SH-SY5Y (cell line): ENCODE measurements at regions not wholly inside any gene's neighbourhood (a gene's known extent, or its start where the extent isn't known, plus 50 kb on each side); places are given as distances from the start of the nearest gene placed in this dataset.

Experiments
- GATA2 ChIP-seq: IDR thresholded peaks from 2 replicates; pipeline ENCODE4 v1.6.1; 2011; ENCODE audit warnings: mild to moderate bottlenecking, low read depth, low read length
- GATA3 ChIP-seq: IDR thresholded peaks from 2 replicates; pipeline ENCODE4 v1.6.1; 2011; ENCODE audit warnings: low read depth, mild to moderate bottlenecking, low read length, moderate library complexity

GRCh38 chr18:78812067-78812466 lies 167.6 kb upstream of the SALL3 start:
- TF ChIP-seq GATA2 (no peak), GATA3 (no peak)

- TF ChIP-seq GATA3 (no peak), GATA2 (no peak)
These were observed 166.5 kb upstream of the SALL3 start for GRCh38 chr18:78813156-78813555.

GRCh38 chr18:78813936-78814710 lies 165.5 kb upstream of the SALL3 start:
- TF ChIP-seq GATA3 (no peak), GATA2 (no peak)

GRCh38 chr18:78814766-78815165 lies 164.9 kb upstream of the SALL3 start:
- no peak for TF ChIP-seq GATA2
- no peak for TF ChIP-seq GATA3

- TF ChIP-seq GATA3 (no peak), GATA2 (no peak)
These were observed 163.5 kb upstream of the SALL3 start for GRCh38 chr18:78816114-78816513.

- TF ChIP-seq GATA3 (no peak), GATA2 (no peak)
These were observed 162.7 kb upstream of the SALL3 start for GRCh38 chr18:78816916-78817315.

- no peak for TF ChIP-seq GATA3
These were observed 161.1 kb upstream of the SALL3 start for GRCh38 chr18:78818495-78818894.

- TF ChIP-seq GATA2 (no peak), GATA3 (no peak)
These were observed 160.7 kb upstream of the SALL3 start for GRCh38 chr18:78818961-78819360.

GRCh38 chr18:78820161-78820834 lies 159.3 kb upstream of the SALL3 start:
- TF ChIP-seq GATA3, result no peak
- TF ChIP-seq GATA2, result no peak

- TF ChIP-seq GATA3, result no peak
These were observed 158.2 kb upstream of the SALL3 start for GRCh38 chr18:78821396-78821795.

GRCh38 chr18:78822171-78822948 lies 157.3 kb upstream of the SALL3 start:
- TF ChIP-seq GATA3 (no peak), GATA2 (no peak)

- TF ChIP-seq GATA3 (no peak), GATA2 (no peak)
These were observed 156.7 kb upstream of the SALL3 start for GRCh38 chr18:78822949-78823285.

- TF ChIP-seq GATA2 (no peak), GATA3 (no peak)
These were observed 154.4 kb upstream of the SALL3 start for GRCh38 chr18:78825168-78825567.

GRCh38 chr18:78826631-78827030 lies 153.0 kb upstream of the SALL3 start:
- TF ChIP-seq GATA2 (no peak), GATA3 (no peak)

GRCh38 chr18:78827141-78827540 lies 152.5 kb upstream of the SALL3 start:
- no peak for TF ChIP-seq GATA3
- no peak for TF ChIP-seq GATA2
